Suprapubic skin (tissue), 3 donors: ENCODE measurements at regions not wholly inside any gene's neighbourhood (a gene's known extent, or its start where the extent isn't known, plus 50 kb on each side); places are given as distances from the start of the nearest gene placed in this dataset.

ENCODE experiments used
- CTCF ChIP-seq, 2 donors: fragments of 200-600 bp in 1 of 2; fragments of 450-650 bp in 1 of 2; sonication (generic) in 1 of 2; IDR thresholded peaks; one replicate each; pipeline ENCODE4 v1.5.1; 2016 to 2019; ENCODE audit warnings: antibody characterized with exemption in 2 of 2, mild to moderate bottlenecking in 1 of 2, moderate library complexity in 1 of 2
- POLR2A ChIP-seq, 2 donors: fragments of 450-650 bp; IDR thresholded peaks; one replicate each; pipeline ENCODE4 v1.6.1; 2017; ENCODE audit warnings: antibody characterized with exemption in 2 of 2, mild to moderate bottlenecking in 2 of 2, moderate library complexity in 2 of 2

- TF ChIP-seq CTCF (IDR thresholded peaks at IDR 0.05) (no peak), POLR2A (IDR thresholded peaks at IDR 0.05) (no peak)
Measured at GRCh38 chr20:60288945-60289344, 330.7 kb downstream of the CDH26 start.
